Rectal smooth muscle tissue (tissue), 1 donor: ENCODE measurements at regions not wholly inside any gene's neighbourhood (a gene's known extent, or its start where the extent isn't known, plus 50 kb on each side); places are given as distances from the start of the nearest gene placed in this dataset.

Source experiments
- H3K27ac ChIP-seq: one replicate; pipeline ENCODE4 v1.7.0; 2013; ENCODE audit warnings: low read depth, low read length, inconsistent platforms
- H3K27me3 ChIP-seq: one replicate; pipeline ENCODE4 v1.7.0; 2013; ENCODE audit warnings: low read length; ENCODE audit not compliant: control insufficient read depth, insufficient read depth
- H3K36me3 ChIP-seq: one replicate; pipeline ENCODE4 v1.7.0; 2013; ENCODE audit warnings: low read length; ENCODE audit not compliant: control insufficient read depth, insufficient read depth
- H3K4me1 ChIP-seq: one replicate; pipeline ENCODE4 v1.7.0; 2013; ENCODE audit warnings: low read length; ENCODE audit not compliant: control insufficient read depth, insufficient read depth
- H3K4me3 ChIP-seq: one replicate; pipeline ENCODE4 v1.7.0; 2013; ENCODE audit warnings: low read length
- H3K9ac ChIP-seq: one replicate; pipeline ENCODE4 v1.7.0; 2013; ENCODE audit warnings: low read length

GRCh38 chr12:92056290-92056689, 89.4 kb downstream of the BTG1 start:
- H3K4me1 ChIP-seq: peaks cover 5% of the 10 kb centered on the region
- no peaks in the 10 kb centered on the region for H3K36me3 ChIP-seq
- H3K27ac ChIP-seq: no peak overlapping the region
- no peak overlapping the region for H3K9ac ChIP-seq
- H3K27me3 ChIP-seq: no peaks in the 10 kb centered on the region
- no peak overlapping the region for H3K4me3 ChIP-seq

- no peak overlapping the region for H3K27ac ChIP-seq
- no peak overlapping the region for H3K4me3 ChIP-seq
- peaks cover 5% of the 10 kb centered on the region for H3K4me1 ChIP-seq
- no peaks in the 10 kb centered on the region for H3K27me3 ChIP-seq
- H3K36me3 ChIP-seq: no peaks in the 10 kb centered on the region
- H3K9ac ChIP-seq: no peak overlapping the region
Observed at GRCh38 chr12:92055877-92056276, 89.8 kb downstream of the BTG1 start.

- Histone ChIP-seq H3K4me1 (no peaks in the 10 kb centered on the region), H3K27me3 (no peaks in the 10 kb centered on the region), H3K27ac (no peak overlapping the region), H3K36me3 (no peaks in the 10 kb centered on the region), H3K4me3 (no peak overlapping the region), H3K9ac (no peak overlapping the region)
Observed at GRCh38 chr12:92051441-92051840, 94.2 kb downstream of the BTG1 start.

- H3K9ac ChIP-seq: no peak overlapping the region
- no peaks in the 10 kb centered on the region for H3K36me3 ChIP-seq
- H3K27me3 ChIP-seq: no peaks in the 10 kb centered on the region
- H3K4me3 ChIP-seq: no peak overlapping the region
- no peak overlapping the region for H3K27ac ChIP-seq
- no peaks in the 10 kb centered on the region for H3K4me1 ChIP-seq
Observed at GRCh38 chr12:92049403-92049802, 96.2 kb downstream of the BTG1 start.

- H3K9ac ChIP-seq: no peak overlapping the region
- no peaks in the 10 kb centered on the region for H3K4me1 ChIP-seq
- H3K27me3 ChIP-seq: no peaks in the 10 kb centered on the region
- H3K27ac ChIP-seq: no peak overlapping the region
- no peaks in the 10 kb centered on the region for H3K36me3 ChIP-seq
- no peak overlapping the region for H3K4me3 ChIP-seq
Observed at GRCh38 chr12:92047393-92047826, 98.2 kb downstream of the BTG1 start.

- no peak overlapping the region for H3K9ac ChIP-seq
- no peak overlapping the region for H3K4me3 ChIP-seq
- H3K36me3 ChIP-seq: no peaks in the 10 kb centered on the region
- H3K27me3 ChIP-seq: no peaks in the 10 kb centered on the region
- H3K27ac ChIP-seq: no peak overlapping the region
- H3K4me1 ChIP-seq: no peaks in the 10 kb centered on the region
Observed at GRCh38 chr12:92046557-92047392, 98.9 kb downstream of the BTG1 start.

GRCh38 chr12:92045852-92046251, 99.8 kb downstream of the BTG1 start:
- H3K27ac ChIP-seq: no peak overlapping the region
- no peaks in the 10 kb centered on the region for H3K36me3 ChIP-seq
- H3K27me3 ChIP-seq: no peaks in the 10 kb centered on the region
- no peak overlapping the region for H3K9ac ChIP-seq
- H3K4me1 ChIP-seq: no peaks in the 10 kb centered on the region
- H3K4me3 ChIP-seq: no peak overlapping the region

- Histone ChIP-seq H3K27me3 (no peaks in the 10 kb centered on the region), H3K4me3 (no peak overlapping the region), H3K27ac (no peak overlapping the region), H3K36me3 (no peaks in the 10 kb centered on the region), H3K4me1 (no peaks in the 10 kb centered on the region), H3K9ac (no peak overlapping the region)
Observed at GRCh38 chr12:92044435-92044834, 101.2 kb downstream of the BTG1 start.

GRCh38 chr12:92042791-92043531, 102.7 kb downstream of the BTG1 start:
- H3K4me3 ChIP-seq: no peak overlapping the region

GRCh38 chr12:92041742-92042141, 103.9 kb downstream of the BTG1 start:
- no peaks in the 10 kb centered on the region for H3K4me1 ChIP-seq
- no peak overlapping the region for H3K9ac ChIP-seq
- no peaks in the 10 kb centered on the region for H3K36me3 ChIP-seq
- H3K27me3 ChIP-seq: no peaks in the 10 kb centered on the region
- H3K4me3 ChIP-seq: no peak overlapping the region
- H3K27ac ChIP-seq: no peak overlapping the region

More at GRCh38 chr12:92042791-92043531, 102.7 kb downstream of the BTG1 start:
- no peak overlapping the region for H3K27ac ChIP-seq
- H3K36me3 ChIP-seq: no peaks in the 10 kb centered on the region
- H3K4me1 ChIP-seq: no peaks in the 10 kb centered on the region
- no peak overlapping the region for H3K9ac ChIP-seq
- no peaks in the 10 kb centered on the region for H3K27me3 ChIP-seq

- Histone ChIP-seq H3K4me3 (no peak overlapping the region), H3K9ac (no peak overlapping the region), H3K4me1 (peaks cover 12% of the 10 kb centered on the region), H3K36me3 (no peaks in the 10 kb centered on the region), H3K27ac (no peak overlapping the region), H3K27me3 (no peaks in the 10 kb centered on the region)
Observed at GRCh38 chr12:92039046-92039445, 106.6 kb downstream of the BTG1 start.

- Histone ChIP-seq H3K4me3 (no peak overlapping the region), H3K27ac (no peak overlapping the region), H3K27me3 (no peaks in the 10 kb centered on the region), H3K36me3 (no peaks in the 10 kb centered on the region), H3K4me1 (peaks cover 12% of the 10 kb centered on the region), H3K9ac (no peak overlapping the region)
Observed at GRCh38 chr12:92038476-92038875, 107.2 kb downstream of the BTG1 start.
